IPS DF 4.7 (cell line): ENCODE measurements at regions not wholly inside any gene's neighbourhood (a gene's known extent, or its start where the extent isn't known, plus 50 kb on each side); places are given as distances from the start of the nearest gene placed in this dataset.

Experiments used
- DNase-seq: peaks from one replicate; pipeline ENCODE4 v3.0.0-alpha.2; 2013; ENCODE audit warnings: low spot score; ENCODE audit errors: extremely low read depth

GRCh38 chr7:136259074-136259473 is 281.9 kb upstream of the MTPN start:
- no peak for DNase-seq

- DNase-seq: no peak
These were observed 279.3 kb upstream of the MTPN start for GRCh38 chr7:136256491-136256890.

- no peak for DNase-seq
These were observed 277.0 kb upstream of the MTPN start for GRCh38 chr7:136254148-136254547.

GRCh38 chr7:136251826-136252225 is 274.7 kb upstream of the MTPN start:
- DNase-seq: no peak

GRCh38 chr7:136247211-136247610 is 270.1 kb upstream of the MTPN start:
- no peak for DNase-seq

- DNase-seq: no peak
These were observed 268.3 kb upstream of the MTPN start for GRCh38 chr7:136245327-136246004.

GRCh38 chr7:136234040-136234439 is 256.9 kb upstream of the MTPN start:
- DNase-seq: no peak

- no peak for DNase-seq
These were observed 253.1 kb upstream of the MTPN start for GRCh38 chr7:136230210-136230609.

- no peak for DNase-seq
These were observed 252.6 kb upstream of the MTPN start for GRCh38 chr7:136229790-136230189.

GRCh38 chr7:136228171-136228570 is 251.0 kb upstream of the MTPN start:
- no peak for DNase-seq

- DNase-seq: no peak
These were observed 237.2 kb upstream of the MTPN start for GRCh38 chr7:136214356-136214755.

- no peak for DNase-seq
These were observed 235.9 kb upstream of the MTPN start for GRCh38 chr7:136213012-136213411.

- no peak for DNase-seq
These were observed 233.5 kb upstream of the MTPN start for GRCh38 chr7:136210664-136211063.

- no peak for DNase-seq
These were observed 232.9 kb upstream of the MTPN start for GRCh38 chr7:136210079-136210478.

GRCh38 chr7:136205956-136206355 is 228.8 kb upstream of the MTPN start:
- DNase-seq: no peak

GRCh38 chr7:136198168-136198567 is 221.0 kb upstream of the MTPN start:
- DNase-seq: no peak

- DNase-seq: no peak
These were observed 217.7 kb upstream of the MTPN start for GRCh38 chr7:136194878-136195277.

GRCh38 chr7:136193940-136194339 is 216.8 kb upstream of the MTPN start:
- no peak for DNase-seq

GRCh38 chr7:136189506-136189998 is 212.4 kb upstream of the MTPN start:
- no peak for DNase-seq

- DNase-seq: no peak
These were observed 209.1 kb upstream of the MTPN start for GRCh38 chr7:136186281-136186680.

- DNase-seq: no peak
These were observed 207.6 kb upstream of the MTPN start for GRCh38 chr7:136184719-136185118.

- peak; percentile 7 for DNase-seq
These were observed 206.8 kb upstream of the MTPN start for GRCh38 chr7:136183981-136184380.

GRCh38 chr7:136180984-136181383 is 203.8 kb upstream of the MTPN start:
- DNase-seq: no peak
